Loucy (cell line): ENCODE measurements at regions not wholly inside any gene's neighbourhood (a gene's known extent, or its start where the extent isn't known, plus 50 kb on each side); places are given as distances from the start of the nearest gene placed in this dataset.

Source experiments
- EZH2phosphoT487 ChIP-seq: fragments of 200-600 bp; IDR thresholded peaks from 2 replicates; pipeline ENCODE4 v1.6.1; 2018; ENCODE audit warnings: antibody characterized with exemption, mild to moderate bottlenecking, moderate library complexity, borderline replicate concordance
- TF ChIP-seq, protein P1 (sequence below): fragments of 200-600 bp; sonication (generic); conservative IDR thresholded peaks from 2 replicates; pipeline ENCODE4 v1.5.1; 2014; ENCODE audit warnings: mild to moderate bottlenecking, antibody characterized with exemption, low read length

DNA sequence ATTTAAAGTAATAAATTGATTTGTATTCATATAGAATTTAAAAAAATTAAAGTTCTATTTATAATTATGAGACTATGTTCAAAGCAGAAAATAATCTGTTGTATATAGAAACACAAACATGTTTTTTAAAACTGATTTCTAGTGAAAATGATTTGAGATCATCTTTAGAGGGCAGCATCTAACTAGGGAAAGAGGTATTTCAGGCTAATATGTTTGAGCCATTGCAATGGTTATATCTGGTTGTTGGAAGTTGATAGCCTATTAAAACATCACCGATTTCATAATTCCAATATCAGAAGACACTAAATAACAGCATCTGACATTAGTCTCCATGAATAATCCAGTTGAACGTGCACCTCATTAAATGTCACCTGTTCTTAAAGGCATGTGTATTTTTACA, 79.8 kb upstream of the SLITRK6 start:
- TF ChIP-seq, protein P1, sequence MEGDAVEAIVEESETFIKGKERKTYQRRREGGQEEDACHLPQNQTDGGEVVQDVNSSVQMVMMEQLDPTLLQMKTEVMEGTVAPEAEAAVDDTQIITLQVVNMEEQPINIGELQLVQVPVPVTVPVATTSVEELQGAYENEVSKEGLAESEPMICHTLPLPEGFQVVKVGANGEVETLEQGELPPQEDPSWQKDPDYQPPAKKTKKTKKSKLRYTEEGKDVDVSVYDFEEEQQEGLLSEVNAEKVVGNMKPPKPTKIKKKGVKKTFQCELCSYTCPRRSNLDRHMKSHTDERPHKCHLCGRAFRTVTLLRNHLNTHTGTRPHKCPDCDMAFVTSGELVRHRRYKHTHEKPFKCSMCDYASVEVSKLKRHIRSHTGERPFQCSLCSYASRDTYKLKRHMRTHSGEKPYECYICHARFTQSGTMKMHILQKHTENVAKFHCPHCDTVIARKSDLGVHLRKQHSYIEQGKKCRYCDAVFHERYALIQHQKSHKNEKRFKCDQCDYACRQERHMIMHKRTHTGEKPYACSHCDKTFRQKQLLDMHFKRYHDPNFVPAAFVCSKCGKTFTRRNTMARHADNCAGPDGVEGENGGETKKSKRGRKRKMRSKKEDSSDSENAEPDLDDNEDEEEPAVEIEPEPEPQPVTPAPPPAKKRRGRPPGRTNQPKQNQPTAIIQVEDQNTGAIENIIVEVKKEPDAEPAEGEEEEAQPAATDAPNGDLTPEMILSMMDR = 0 out of 2 replicates have a peak, but pooled peaks have one; percentile 10
- no peak for TF ChIP-seq EZH2phosphoT487
